ENCODE measurements at regions not wholly inside any gene's neighbourhood (a gene's known extent, or its start where the extent isn't known, plus 50 kb on each side); places are given as distances from the start of the nearest gene placed in this dataset.

DNA sequence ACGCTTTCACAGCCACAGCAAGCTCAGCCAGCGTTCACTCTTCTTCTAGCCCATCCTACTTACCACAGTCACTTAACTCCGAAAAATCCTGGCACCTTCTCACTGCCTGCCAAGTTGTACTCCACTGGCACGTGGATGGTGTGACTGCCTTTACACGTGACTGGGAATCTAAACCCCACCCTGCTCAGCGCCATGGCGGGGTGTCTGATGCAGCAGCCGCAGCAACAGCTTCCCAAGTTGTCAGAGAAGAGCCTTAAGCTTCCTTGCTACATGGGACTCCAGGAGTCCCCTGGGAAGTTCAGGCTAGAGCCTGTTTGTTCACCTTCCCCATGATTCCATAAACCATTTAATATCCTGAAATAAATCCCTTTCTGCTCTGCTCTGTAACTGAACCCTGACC lies 61.9 kb upstream of the FOXC1 start:
- no peaks in the 10 kb centered on the region for H3K36me3 ChIP-seq (ENCODE audit: insufficient read depth, low read length)
- H3K27ac Mint-ChIP-seq, result no peak overlapping the region
- H3K4me3 Mint-ChIP-seq, result no peak overlapping the region
- POLR2A ChIA-PET, result no interaction called here
- H3K27me3 Mint-ChIP-seq, result peaks cover 4 to 16% of the 10 kb centered on the region in 2 donors
- H3K27me3 ChIP-seq (ENCODE audit: insufficient read depth, low read length, poor library complexity, severe bottlenecking), result no peaks in the 10 kb centered on the region
- peaks cover 0 to 7% (median 4%) of the 10 kb centered on the region in 3 donors for H3K4me1 Mint-ChIP-seq
- no peak for DNase-seq
- H3K36me3 Mint-ChIP-seq, result peaks cover 0 to 1% (median 0%) of the 10 kb centered on the region in 3 donors
- CTCF ChIA-PET, result interaction anchor here (1.3 to 1.6 kb wide), 2 partner anchors 22 to 24 kb away, joined by 3 read pairs; no protein-coding TSS in a partner anchor
- no peak overlapping the region for H3K27ac ChIP-seq (ENCODE audit: low read depth, low read length)
- H3K9me3 Mint-ChIP-seq, result peaks cover 0 to 2% (median 0%) of the 10 kb centered on the region in 5 donors
- H3K9me3 ChIP-seq (ENCODE audit: low read length), result no peaks in the 10 kb centered on the region
- H3K4me3 ChIP-seq (ENCODE audit: low read length), result no peak overlapping the region
- no peaks in the 10 kb centered on the region for H3K4me1 ChIP-seq (ENCODE audit: insufficient read depth, low read length)

DNA sequence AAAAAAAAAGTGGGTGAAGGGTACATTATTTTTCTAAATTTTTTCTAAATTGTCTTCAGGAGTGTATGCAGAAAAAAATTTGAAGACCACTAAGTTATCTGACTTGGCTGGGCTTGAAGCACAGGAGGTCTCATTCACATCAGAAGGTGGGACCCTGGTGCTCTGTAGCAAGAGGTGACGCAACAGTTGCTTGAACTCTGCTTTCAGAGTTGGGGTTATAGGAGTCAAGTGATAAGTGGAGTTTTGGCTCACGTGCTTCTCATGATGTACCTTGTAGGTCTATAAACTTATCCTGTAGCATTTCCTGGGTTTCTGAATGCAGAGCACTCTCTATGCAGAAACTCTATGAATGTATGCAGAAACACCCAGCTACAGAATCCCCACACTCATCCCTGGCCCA lies 58.5 kb upstream of the FOXC1 start:
- peaks cover 0 to 2% (median 0%) of the 10 kb centered on the region in 5 donors for H3K9me3 Mint-ChIP-seq
- Histone ChIP-seq H3K4me1 (ENCODE audit: insufficient read depth, low read length) (no peaks in the 10 kb centered on the region), H3K4me3 (ENCODE audit: low read length) (no peak overlapping the region), H3K27ac (ENCODE audit: low read depth, low read length) (no peak overlapping the region), H3K27me3 (ENCODE audit: insufficient read depth, low read length, poor library complexity, severe bottlenecking) (no peaks in the 10 kb centered on the region), H3K9me3 (ENCODE audit: low read length) (no peaks in the 10 kb centered on the region), H3K36me3 (ENCODE audit: insufficient read depth, low read length) (no peaks in the 10 kb centered on the region)
- no peak overlapping the region for H3K4me3 Mint-ChIP-seq
- H3K36me3 Mint-ChIP-seq, result no peaks in the 10 kb centered on the region
- POLR2A ChIA-PET, result no interaction called here
- peaks cover 2 to 41% of the 10 kb centered on the region in 2 donors for H3K27me3 Mint-ChIP-seq
- H3K27ac Mint-ChIP-seq, result no peak overlapping the region
- CTCF ChIA-PET, result interaction anchor here (1.7 to 2.0 kb wide), 2 partner anchors 21 to 27 kb away, joined by 4 to 21 read pairs; no protein-coding TSS in a partner anchor
- H3K4me1 Mint-ChIP-seq, result peaks cover 11 to 28% (median 26%) of the 10 kb centered on the region in 3 donors
- DNase-seq, result no peak

DNA sequence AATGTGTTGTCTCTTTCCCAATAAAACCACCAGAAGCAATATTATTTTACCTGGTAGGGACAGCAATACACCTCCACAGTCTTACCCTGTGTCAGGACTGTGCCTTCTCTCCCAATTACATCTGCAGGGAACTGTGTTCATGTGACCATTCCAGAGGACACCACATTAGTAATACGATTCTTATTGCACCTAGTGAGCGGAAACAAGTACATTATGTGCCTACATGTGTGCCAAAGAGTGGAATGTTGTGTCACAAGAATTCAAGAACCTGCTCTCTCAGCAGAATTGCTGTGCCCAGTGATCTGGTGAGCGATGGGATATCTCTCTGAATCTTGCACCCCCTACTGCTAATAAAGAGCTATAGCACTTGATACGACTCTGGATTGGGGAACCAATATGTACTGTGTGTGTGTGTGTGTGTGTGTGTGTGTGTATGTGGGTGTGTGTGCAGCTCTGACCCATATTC lies 57.4 kb upstream of the FOXC1 start:
- Mint-ChIP-seq H3K27ac (peak overlapping the region in 2 of 8 donors; percentile 26 to 57), H3K27me3 (peaks cover 5 to 49% of the 10 kb centered on the region in 2 donors), H3K4me1 (peaks cover 11 to 28% (median 26%) of the 10 kb centered on the region in 3 donors), H3K4me3 (no peak overlapping the region), H3K36me3 (no peaks in the 10 kb centered on the region), H3K9me3 (peaks cover 0 to 2% (median 0%) of the 10 kb centered on the region in 5 donors)
- Histone ChIP-seq H3K36me3 (ENCODE audit: insufficient read depth, low read length) (no peaks in the 10 kb centered on the region), H3K27me3 (ENCODE audit: insufficient read depth, low read length, poor library complexity, severe bottlenecking) (no peaks in the 10 kb centered on the region), H3K4me1 (ENCODE audit: insufficient read depth, low read length) (no peaks in the 10 kb centered on the region), H3K9me3 (ENCODE audit: low read length) (no peaks in the 10 kb centered on the region), H3K4me3 (ENCODE audit: low read length) (no peak overlapping the region), H3K27ac (ENCODE audit: low read depth, low read length) (no peak overlapping the region)
- ChIA-PET POLR2A (no interaction called here), CTCF (interaction anchor here (0.8 to 2.0 kb wide), 6 partner anchors 9 to 28 kb away, joined by 3 to 21 read pairs (median 4); no protein-coding TSS in a partner anchor)
- DNase-seq, result peak in 1 of 5 donors; percentile 18

DNA sequence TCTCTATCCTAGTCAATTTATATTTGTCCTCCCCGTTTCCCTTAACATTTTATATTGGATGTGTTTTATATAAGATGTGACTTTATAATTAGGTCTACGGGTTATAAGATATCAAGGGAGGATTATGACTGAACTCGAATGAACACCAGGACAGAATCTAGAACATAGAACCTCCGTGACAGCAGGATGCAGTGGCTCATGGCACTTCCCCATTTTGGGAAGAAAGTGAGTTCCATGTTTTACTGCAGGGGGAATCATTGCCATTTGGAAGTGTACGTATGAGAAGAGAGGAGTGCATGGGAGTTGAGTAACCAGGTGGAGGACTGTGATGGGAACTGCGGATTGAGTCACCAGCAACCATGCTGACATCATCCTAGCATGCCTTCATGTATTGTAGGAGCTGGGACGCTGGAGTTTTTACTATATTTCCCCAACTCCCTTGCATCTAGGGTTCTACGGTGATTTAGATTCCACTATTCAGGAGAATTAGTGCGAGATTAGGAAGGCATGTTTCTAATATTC lies 56.1 kb upstream of the FOXC1 start:
- peak overlapping the region in 2 of 8 donors; percentile 58 to 89 for H3K27ac Mint-ChIP-seq

DNA sequence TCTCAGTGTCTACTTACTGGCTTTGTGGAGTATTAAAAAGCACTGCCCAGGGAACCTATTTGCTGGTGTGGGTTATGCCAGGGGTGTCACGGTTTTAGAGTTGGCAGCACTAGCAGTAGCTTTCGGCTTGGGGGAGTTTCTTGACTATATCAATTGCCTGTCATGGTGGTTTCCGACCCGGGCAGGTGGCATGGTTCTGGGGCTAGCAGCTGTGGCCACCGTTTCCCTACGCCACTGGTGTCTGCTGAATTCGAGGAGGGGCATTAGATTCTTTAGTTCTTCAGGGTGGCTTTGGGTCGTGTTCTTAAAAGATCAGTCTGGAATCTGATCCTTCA lies 55.6 kb upstream of the FOXC1 start:
- H3K4me3 Mint-ChIP-seq, result peak overlapping the region; percentile 37 to 89 (median 84)
- H3K4me1 Mint-ChIP-seq, result peaks cover 11 to 28% (median 26%) of the 10 kb centered on the region in 3 donors
- H3K27ac ChIP-seq (ENCODE audit: low read depth, low read length), result no peak overlapping the region
- ChIA-PET POLR2A (no interaction called here), CTCF (no interaction called here)
- H3K36me3 ChIP-seq (ENCODE audit: insufficient read depth, low read length), result no peaks in the 10 kb centered on the region
- peak overlapping the region in 6 of 8 donors; percentile 17 to 89 (median 46) for H3K27ac Mint-ChIP-seq
- no peaks in the 10 kb centered on the region for H3K9me3 ChIP-seq (ENCODE audit: low read length)
- H3K36me3 Mint-ChIP-seq, result no peaks in the 10 kb centered on the region
- H3K4me1 ChIP-seq (ENCODE audit: insufficient read depth, low read length), result no peaks in the 10 kb centered on the region
- peaks cover 7 to 53% of the 10 kb centered on the region in 2 donors for H3K27me3 Mint-ChIP-seq
- H3K4me3 ChIP-seq (ENCODE audit: low read length), result peak overlapping the region; percentile 63
- H3K27me3 ChIP-seq (ENCODE audit: insufficient read depth, low read length, poor library complexity, severe bottlenecking), result no peaks in the 10 kb centered on the region
- DNase-seq, result no peak
- H3K9me3 Mint-ChIP-seq, result peaks cover 0 to 2% (median 0%) of the 10 kb centered on the region in 5 donors

More for the DNA sequence above, 56.1 kb upstream of the FOXC1 start:
- Histone ChIP-seq H3K9me3 (ENCODE audit: low read length) (no peaks in the 10 kb centered on the region), H3K4me3 (ENCODE audit: low read length) (no peak overlapping the region), H3K27me3 (ENCODE audit: insufficient read depth, low read length, poor library complexity, severe bottlenecking) (no peaks in the 10 kb centered on the region), H3K27ac (ENCODE audit: low read depth, low read length) (no peak overlapping the region), H3K4me1 (ENCODE audit: insufficient read depth, low read length) (no peaks in the 10 kb centered on the region), H3K36me3 (ENCODE audit: insufficient read depth, low read length) (no peaks in the 10 kb centered on the region)
- Mint-ChIP-seq H3K9me3 (peaks cover 0 to 2% (median 0%) of the 10 kb centered on the region in 5 donors), H3K4me3 (peak overlapping the region in 6 of 7 donors; percentile 8 to 89 (median 86)), H3K27me3 (peaks cover 7 to 52% of the 10 kb centered on the region in 2 donors), H3K36me3 (no peaks in the 10 kb centered on the region), H3K4me1 (peaks cover 11 to 28% (median 26%) of the 10 kb centered on the region in 3 donors)
- DNase-seq, result no peak
- POLR2A ChIA-PET, result no interaction called here
- CTCF ChIA-PET, result interaction anchor here (2.0 kb wide), 1 partner anchor 29 kb away, joined by 21 read pairs; no protein-coding TSS in a partner anchor

DNA sequence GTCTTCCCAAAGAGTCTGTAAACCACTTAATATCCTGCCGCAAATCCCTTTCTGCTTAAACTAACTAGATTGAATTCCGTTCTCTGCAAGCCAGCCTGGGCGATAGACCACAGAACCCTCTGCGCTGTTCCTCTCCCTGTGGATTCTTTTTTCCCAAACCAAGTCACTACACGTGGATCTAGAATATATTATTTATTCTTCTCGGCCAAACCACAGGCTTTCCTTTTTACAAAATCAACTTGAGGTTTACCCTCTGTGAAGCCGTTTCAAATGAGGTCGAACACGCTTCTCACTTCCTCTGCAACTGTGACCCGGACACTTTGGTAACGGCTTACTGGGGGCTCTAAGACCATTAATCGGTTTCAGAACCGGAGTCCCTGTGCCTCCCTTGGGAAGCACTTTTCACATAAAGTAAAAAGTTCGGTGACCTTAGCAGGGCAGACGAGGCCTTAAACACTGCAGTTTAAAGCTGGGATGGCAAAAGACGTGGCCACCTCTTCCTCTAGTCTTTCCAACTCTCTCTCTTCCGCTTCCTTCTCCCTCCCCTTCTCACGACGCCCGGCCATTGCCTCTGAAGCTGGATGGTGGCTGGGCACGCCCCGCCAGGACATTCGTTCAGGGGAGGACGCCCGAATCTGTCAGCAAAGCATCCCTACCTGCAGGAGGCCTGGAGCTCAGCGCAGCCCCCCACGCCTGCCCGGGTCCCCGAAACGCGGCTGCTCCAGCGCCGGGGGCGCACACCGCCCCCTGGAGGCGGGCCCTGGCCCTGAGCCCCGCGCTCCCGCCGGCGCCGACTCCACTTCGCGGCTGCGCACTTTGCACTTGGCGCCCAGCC lies 55.0 kb upstream of the FOXC1 start:
- peaks cover 0 to 2% (median 0%) of the 10 kb centered on the region in 5 donors for H3K9me3 Mint-ChIP-seq
- peak overlapping the region; percentile 6 to 89 (median 80) for H3K27ac Mint-ChIP-seq
- no peaks in the 10 kb centered on the region for H3K9me3 ChIP-seq (ENCODE audit: low read length)
- H3K4me1 ChIP-seq (ENCODE audit: insufficient read depth, low read length), result no peaks in the 10 kb centered on the region
- H3K36me3 Mint-ChIP-seq, result no peaks in the 10 kb centered on the region
- H3K4me1 Mint-ChIP-seq, result peaks cover 11 to 28% (median 26%) of the 10 kb centered on the region in 3 donors
- CTCF ChIA-PET, result interaction anchor here (0.8 to 1.1 kb wide), 5 partner anchors 19 to 31 kb away, joined by 3 read pairs; no protein-coding TSS in a partner anchor
- DNase-seq, result peak; percentile 35 to 70 (median 54)
- H3K27me3 ChIP-seq (ENCODE audit: insufficient read depth, low read length, poor library complexity, severe bottlenecking), result no peaks in the 10 kb centered on the region
- H3K4me3 ChIP-seq (ENCODE audit: low read length), result peak overlapping the region; percentile 63
- H3K27ac ChIP-seq (ENCODE audit: low read depth, low read length), result no peak overlapping the region
- peaks cover 7 to 53% of the 10 kb centered on the region in 2 donors for H3K27me3 Mint-ChIP-seq
- H3K4me3 Mint-ChIP-seq, result peak overlapping the region; percentile 74 to 89 (median 84)
- POLR2A ChIA-PET, result interaction anchor here (0.6 kb wide), 1 partner anchor 1382 kb away, joined by 5 read pairs; no protein-coding TSS in a partner anchor
- no peaks in the 10 kb centered on the region for H3K36me3 ChIP-seq (ENCODE audit: insufficient read depth, low read length)

DNA sequence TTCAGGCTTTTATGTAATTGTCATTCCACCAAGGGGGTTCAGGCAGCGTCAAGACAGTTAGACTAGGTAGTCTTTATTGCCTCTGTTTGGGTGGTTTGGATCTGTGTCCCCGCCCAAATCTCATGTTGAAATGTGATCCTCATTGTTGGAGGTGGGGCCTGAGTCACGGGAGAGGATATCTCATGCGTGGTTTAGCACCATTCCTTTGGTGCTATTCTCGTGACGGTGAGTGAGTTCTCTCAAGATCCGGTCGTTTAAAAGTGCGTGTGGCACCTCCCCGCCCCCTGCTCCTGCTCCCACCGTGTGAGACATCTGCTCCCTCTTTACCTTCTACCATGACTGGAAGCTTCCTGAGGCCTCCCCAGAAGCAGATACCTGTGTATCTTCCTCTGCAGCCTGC lies 51.3 kb upstream of the FOXC1 start:
- Mint-ChIP-seq H3K27ac (no peak overlapping the region), H3K4me1 (peaks cover 11 to 21% (median 19%) of the 10 kb centered on the region in 3 donors), H3K36me3 (no peaks in the 10 kb centered on the region), H3K9me3 (peaks cover 0 to 5% (median 0%) of the 10 kb centered on the region in 5 donors), H3K4me3 (no peak overlapping the region), H3K27me3 (peaks cover 7 to 69% of the 10 kb centered on the region in 2 donors)
- H3K36me3 ChIP-seq (ENCODE audit: insufficient read depth, low read length), result no peaks in the 10 kb centered on the region
- DNase-seq, result no peak
- no peaks in the 10 kb centered on the region for H3K9me3 ChIP-seq (ENCODE audit: low read length)
- no peaks in the 10 kb centered on the region for H3K27me3 ChIP-seq (ENCODE audit: insufficient read depth, low read length, poor library complexity, severe bottlenecking)
- H3K4me3 ChIP-seq (ENCODE audit: low read length), result no peak overlapping the region
- no peaks in the 10 kb centered on the region for H3K4me1 ChIP-seq (ENCODE audit: insufficient read depth, low read length)
- no peak overlapping the region for H3K27ac ChIP-seq (ENCODE audit: low read depth, low read length)
- ChIA-PET CTCF (interaction anchor here (3.6 kb wide), 1 partner anchor 35 kb away, joined by 16 read pairs; no protein-coding TSS in a partner anchor), POLR2A (no interaction called here)
